Esophagus squamous epithelium (tissue), 5 donors: ENCODE measurements at regions not wholly inside any gene's neighbourhood (a gene's known extent, or its start where the extent isn't known, plus 50 kb on each side); places are given as distances from the start of the nearest gene placed in this dataset.

ENCODE experiments used
- DNase-seq: peaks from one replicate; lab custom pipeline; 2025; lab: John Stamatoyannopoulos, UW
- H3K27ac ChIP-seq, 4 donors: fragments of 200-600 bp; sonication (generic); one replicate each; pipeline ENCODE4 v1.5.1; 2016 to 2019; ENCODE audit warnings: mild to moderate bottlenecking in 1 of 4
- H3K27me3 ChIP-seq, 4 donors: fragments of 200-600 bp; sonication (generic); 1 replicate in 3 of 4; 2 replicates in 1 of 4; pipeline versions ENCODE4 v1.5.1 to v1.6.0; 2017 to 2021; ENCODE audit warnings: antibody characterized with exemption in 1 of 4
- H3K36me3 ChIP-seq, 3 donors: fragments of 200-600 bp; sonication (generic); one replicate each; pipeline ENCODE4 v1.5.1; 2016 to 2019
- H3K4me1 ChIP-seq, 3 donors: fragments of 200-600 bp; sonication (generic); one replicate each; pipeline ENCODE4 v1.5.1; 2017 to 2019
- H3K4me3 ChIP-seq, 4 donors: fragments of 200-600 bp; sonication (generic); 1 replicate in 3 of 4; 2 replicates in 1 of 4; pipeline ENCODE4 v1.5.1; 2016 to 2019; ENCODE audit warnings: mild to moderate bottlenecking in 2 of 4, moderate library complexity in 1 of 4
- H3K9me3 ChIP-seq, 3 donors: fragments of 200-600 bp; sonication (generic); one replicate each; pipeline ENCODE4 v1.5.1; 2016 to 2019
- CTCF ChIP-seq, 6 experiments: fragments of 450-650 bp in 4 of 6; fragments of 200-600 bp in 2 of 6; sonication (generic) in 2 of 6; IDR thresholded peaks; one replicate each; pipeline ENCODE4 v1.5.1; 2016 to 2019; ENCODE audit warnings: antibody characterized with exemption in 6 of 6, mild to moderate bottlenecking in 4 of 6, moderate library complexity in 4 of 6
- POLR2A ChIP-seq, 4 donors: fragments of 450-650 bp; IDR thresholded peaks; one replicate each; pipeline ENCODE4 v1.6.1; 2017; ENCODE audit warnings: antibody characterized with exemption in 4 of 4, mild to moderate bottlenecking in 4 of 4, moderate library complexity in 3 of 4
- WGBS, 2 donors: methylation state at CpG; one replicate each; pipeline ENCODE4 v1.1.5; 2018; 5-methylcytosine and 5-hydroxymethylcytosine counted together
- intact Hi-C: fragments of 100-400 bp; cut with DNase I; formaldehyde crosslinking; loops from one replicate; pipeline ENCODE4 v1.15.0; 2022
- donor health status: DM: yes; HTN: yes; CAD: no.

GRCh38 chr15:62717496-62717895 lies 325.1 kb upstream of the TPM1 start:
- H3K27ac ChIP-seq, result no peak overlapping the region
- no peak for TF ChIP-seq CTCF (IDR thresholded peaks at IDR 0.05)
- no peak for TF ChIP-seq POLR2A (IDR thresholded peaks at IDR 0.05)
- no peaks in the 10 kb centered on the region for H3K4me1 ChIP-seq
- H3K4me3 ChIP-seq, result no peak overlapping the region
- WGBS, 2 donors, result 73 to 92% methylated on average over 1 to 4 of the region's 6 CpGs
- DNase-seq, result no peak
- no peaks in the 10 kb centered on the region for H3K27me3 ChIP-seq
- H3K36me3 ChIP-seq, result peaks cover 0 to 46% (median 0%) of the 10 kb centered on the region in 3 donors
- intact Hi-C loops, result no loop called here
- no peaks in the 10 kb centered on the region for H3K9me3 ChIP-seq

- no peaks in the 10 kb centered on the region for H3K9me3 ChIP-seq
- DNase-seq, result no peak
- intact Hi-C loops, result no loop called here
- no peaks in the 10 kb centered on the region for H3K27me3 ChIP-seq
- peaks cover 0 to 46% (median 0%) of the 10 kb centered on the region in 3 donors for H3K36me3 ChIP-seq
- TF ChIP-seq CTCF (IDR thresholded peaks at IDR 0.05) (no peak), POLR2A (IDR thresholded peaks at IDR 0.05) (no peak)
- whole genome bisulfite sequencing, 2 donors, result 96 to 100% methylated on average over 5 of the region's 5 CpGs
- H3K4me1 ChIP-seq, result no peaks in the 10 kb centered on the region
- no peak overlapping the region for H3K4me3 ChIP-seq
- H3K27ac ChIP-seq, result no peak overlapping the region
Measured at GRCh38 chr15:62719316-62719715, 323.2 kb upstream of the TPM1 start.

GRCh38 chr15:62722237-62722636 lies 320.3 kb upstream of the TPM1 start:
- WGBS, 2 donors, result 94 to 98% methylated on average over 4 to 6 of the region's 9 CpGs
- intact Hi-C loops, result no loop called here
- Histone ChIP-seq H3K27me3 (no peaks in the 10 kb centered on the region), H3K36me3 (peaks cover 0 to 35% (median 0%) of the 10 kb centered on the region in 3 donors), H3K4me3 (no peak overlapping the region), H3K27ac (no peak overlapping the region), H3K9me3 (no peaks in the 10 kb centered on the region), H3K4me1 (no peaks in the 10 kb centered on the region)
- no peak for DNase-seq
- TF ChIP-seq CTCF (IDR thresholded peaks at IDR 0.05) (no peak), POLR2A (IDR thresholded peaks at IDR 0.05) (no peak)

- intact Hi-C loops, result no loop called here
- no peak for DNase-seq
- Histone ChIP-seq H3K27me3 (no peaks in the 10 kb centered on the region), H3K36me3 (peaks cover 0 to 8% (median 0%) of the 10 kb centered on the region in 3 donors), H3K4me3 (no peak overlapping the region), H3K4me1 (no peaks in the 10 kb centered on the region), H3K27ac (no peak overlapping the region), H3K9me3 (peaks cover 0 to 2% (median 0%) of the 10 kb centered on the region in 3 donors)
- TF ChIP-seq POLR2A (IDR thresholded peaks at IDR 0.05) (no peak), CTCF (IDR thresholded peaks at IDR 0.05) (no peak)
Measured at GRCh38 chr15:62726461-62726860, 316.1 kb upstream of the TPM1 start.

GRCh38 chr15:62727501-62727900 lies 315.0 kb upstream of the TPM1 start:
- no peaks in the 10 kb centered on the region for H3K27me3 ChIP-seq
- no peak overlapping the region for H3K27ac ChIP-seq
- WGBS, 2 donors, result 83 to 95% methylated on average over 2 of the region's 2 CpGs
- H3K4me1 ChIP-seq, result no peaks in the 10 kb centered on the region
- no peak for DNase-seq
- H3K36me3 ChIP-seq, result peaks cover 0 to 2% (median 0%) of the 10 kb centered on the region in 3 donors
- H3K4me3 ChIP-seq, result no peak overlapping the region
- TF ChIP-seq POLR2A (IDR thresholded peaks at IDR 0.05) (no peak), CTCF (IDR thresholded peaks at IDR 0.05) (no peak)
- peaks cover 0 to 2% (median 0%) of the 10 kb centered on the region in 3 donors for H3K9me3 ChIP-seq
- intact Hi-C loops, result no loop called here
